ENCODE measurements at regions not wholly inside any gene's neighbourhood (a gene's known extent, or its start where the extent isn't known, plus 50 kb on each side); places are given as distances from the start of the nearest gene placed in this dataset.

DNA sequence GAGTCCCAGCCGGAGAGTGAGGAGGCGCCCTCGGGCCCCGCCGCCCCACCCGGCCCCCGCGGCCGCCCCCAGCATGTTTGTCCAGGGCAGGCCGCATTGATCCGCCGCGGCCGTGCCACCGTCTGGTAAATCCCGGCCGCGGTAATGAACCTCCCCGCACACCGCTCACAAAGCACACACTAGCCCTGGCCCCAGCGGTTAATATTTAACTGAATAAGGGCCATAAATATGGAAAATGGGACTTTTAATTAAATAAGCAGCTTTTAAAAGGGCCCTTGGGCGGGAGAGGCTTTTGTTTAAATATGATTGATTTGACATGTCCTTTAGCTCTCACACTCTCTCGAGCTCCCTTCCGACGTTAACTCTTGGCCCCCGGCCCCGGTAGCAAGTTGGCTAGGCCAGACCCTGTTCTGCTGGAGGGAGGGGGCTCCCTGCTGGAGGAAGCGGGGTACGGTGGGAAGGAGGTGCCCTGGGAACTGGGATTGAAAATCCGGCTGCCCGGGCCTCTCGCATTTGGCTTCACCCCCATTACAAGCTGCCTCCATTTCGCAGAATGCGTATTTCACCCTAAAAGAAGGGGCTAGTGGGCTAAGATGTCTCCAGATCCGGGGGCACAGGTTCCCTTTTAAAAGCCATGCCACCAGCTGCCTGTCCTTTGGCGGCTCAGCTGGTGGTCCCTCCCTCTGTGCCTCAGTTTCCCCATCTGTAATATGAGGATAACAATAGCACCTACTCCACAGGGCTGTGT is 199.8 kb downstream of the RBM19 start:
- Mint-ChIP-seq H3K36me3 (no peaks in the 10 kb centered on the region), H3K9me3 (no peaks in the 10 kb centered on the region)

DNA sequence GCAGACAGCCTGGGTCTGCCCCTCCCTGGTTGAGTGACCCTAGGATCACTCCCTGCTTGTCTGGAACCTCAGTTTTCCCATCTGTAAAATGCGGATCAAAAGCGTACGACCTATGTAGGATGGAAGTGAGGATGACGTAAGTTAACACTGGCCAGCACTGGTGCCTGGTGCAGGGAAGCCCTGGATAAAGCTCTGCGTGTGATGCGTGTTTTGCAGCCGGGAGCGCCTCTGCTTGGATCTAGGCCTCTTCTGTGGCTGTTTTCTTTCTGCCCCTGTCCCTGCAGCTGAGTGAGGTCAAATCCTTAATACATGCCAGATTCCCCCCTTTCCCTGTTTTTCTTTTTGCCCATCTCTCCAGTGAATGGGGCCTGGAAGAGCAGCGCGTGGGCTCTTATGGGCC is 201.5 kb downstream of the RBM19 start:
- no peaks in the 10 kb centered on the region for H3K36me3 Mint-ChIP-seq
- peaks cover 20% of the 10 kb centered on the region for H3K27me3 Mint-ChIP-seq
- no peak overlapping the region for H3K4me3 Mint-ChIP-seq

More for the DNA sequence above, 199.8 kb downstream of the RBM19 start:
- H3K4me3 Mint-ChIP-seq, result no peak overlapping the region
- H3K27ac Mint-ChIP-seq, result no peak overlapping the region
- H3K4me1 Mint-ChIP-seq, result no peaks in the 10 kb centered on the region
- peaks cover 17% of the 10 kb centered on the region for H3K27me3 Mint-ChIP-seq

DNA sequence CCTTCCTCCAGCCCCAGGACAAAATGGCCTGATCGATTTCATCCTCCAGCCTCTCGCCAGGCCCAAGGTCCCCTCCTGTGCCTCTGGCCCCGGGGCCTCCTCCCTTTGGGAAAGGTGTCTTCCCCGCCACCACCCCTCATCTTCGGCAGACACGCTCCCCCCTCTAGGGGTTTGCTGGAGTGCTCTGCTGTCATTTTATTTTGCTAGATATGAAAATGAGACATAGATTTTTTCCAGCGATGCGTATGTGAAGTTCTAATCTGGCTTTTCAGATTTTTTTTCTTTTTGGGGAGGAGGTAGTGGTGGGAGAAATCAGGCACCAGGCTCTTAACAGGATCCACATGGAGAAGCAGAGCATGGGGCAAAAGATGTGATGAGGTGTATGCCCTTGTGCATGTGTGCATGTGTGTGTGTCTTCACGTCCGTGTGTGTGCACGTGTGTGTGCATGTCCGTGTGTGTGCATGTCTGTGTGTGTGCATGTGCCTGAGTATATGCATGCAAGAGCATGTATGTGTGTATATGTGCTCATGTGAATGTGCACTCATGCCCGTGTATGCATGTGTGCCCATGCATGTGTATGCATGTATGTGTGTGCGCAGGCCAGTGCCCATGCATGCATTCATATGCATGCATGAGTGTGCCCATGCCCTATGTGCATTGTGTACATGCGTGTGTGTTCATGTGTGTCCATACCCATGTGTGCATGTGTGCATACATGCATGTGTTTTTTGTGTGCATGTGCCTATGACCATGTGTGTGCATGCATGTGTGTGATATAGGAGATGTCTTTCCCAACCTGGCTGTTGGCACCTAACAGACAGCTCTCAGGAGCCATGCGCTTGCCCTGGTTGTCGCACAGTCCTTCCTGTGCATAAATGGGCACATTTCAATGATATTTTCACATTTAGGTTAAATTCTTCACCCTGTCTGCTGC is 203.0 kb downstream of the RBM19 start:
- Mint-ChIP-seq H3K9me3 (no peaks in the 10 kb centered on the region), H3K4me1 (no peaks in the 10 kb centered on the region), H3K27me3 (peaks cover 20% of the 10 kb centered on the region), H3K27ac (no peak overlapping the region), H3K36me3 (no peaks in the 10 kb centered on the region), H3K4me3 (no peak overlapping the region)

More for the DNA sequence above, 201.5 kb downstream of the RBM19 start:
- no peaks in the 10 kb centered on the region for H3K4me1 Mint-ChIP-seq
- no peaks in the 10 kb centered on the region for H3K9me3 Mint-ChIP-seq
- no peak overlapping the region for H3K27ac Mint-ChIP-seq

DNA sequence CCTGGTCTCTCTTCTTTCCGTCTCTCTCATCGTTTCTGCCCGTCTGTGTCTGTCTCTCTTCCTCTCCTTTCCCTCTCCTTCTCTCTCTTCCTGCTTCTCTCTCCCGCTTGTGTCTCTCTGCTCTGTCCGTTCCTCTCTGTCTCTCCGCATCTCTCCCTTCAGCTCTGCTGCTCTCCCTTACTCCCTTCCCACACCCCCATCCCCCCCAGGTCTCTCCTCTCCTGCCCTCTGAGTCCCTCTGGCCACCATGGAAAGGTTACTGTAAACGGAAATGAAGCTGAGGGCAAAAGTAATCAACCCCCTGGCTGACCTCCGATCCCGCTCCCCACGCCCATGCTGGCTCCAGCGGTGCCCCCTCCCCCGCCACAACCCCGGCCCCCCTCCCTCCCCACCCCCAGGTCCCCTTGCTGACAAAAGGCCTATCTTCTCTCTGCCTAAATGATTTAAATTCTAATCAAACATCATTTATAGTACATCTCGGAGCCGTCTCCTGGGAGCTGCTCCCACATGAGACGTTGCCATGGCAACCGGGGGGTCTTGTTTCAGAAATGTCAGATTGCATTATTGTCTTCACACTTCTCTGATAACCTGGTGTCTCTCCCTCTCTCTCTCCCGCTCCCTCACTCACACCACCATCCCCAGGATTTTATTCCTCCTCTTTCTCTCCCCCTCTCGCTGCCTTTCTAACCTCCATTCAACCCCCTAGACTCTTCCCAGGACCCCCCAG is 203.8 kb downstream of the RBM19 start:
- peaks cover 18% of the 10 kb centered on the region for H3K27me3 Mint-ChIP-seq
- no peak overlapping the region for H3K4me3 Mint-ChIP-seq
- no peaks in the 10 kb centered on the region for H3K36me3 Mint-ChIP-seq

DNA sequence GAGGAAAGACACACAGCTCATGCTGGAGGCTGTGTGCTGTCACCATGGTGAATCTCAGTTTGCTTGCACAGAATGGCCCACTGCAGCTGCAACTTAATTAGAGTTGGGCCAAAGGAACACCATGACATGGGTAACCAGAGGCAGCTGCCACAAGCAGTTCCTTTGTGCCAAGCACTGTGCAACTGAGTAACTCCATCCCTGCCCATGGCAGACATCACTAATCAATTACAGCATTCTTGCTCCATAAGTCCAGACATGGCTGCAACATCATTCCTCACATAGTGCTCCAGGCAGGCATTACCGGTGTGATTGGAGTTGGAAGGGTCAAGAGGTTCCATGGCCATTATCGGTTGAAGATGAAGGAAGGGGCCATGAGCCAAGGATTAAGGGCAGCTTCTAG is 207.0 kb downstream of the RBM19 start:
- no peak overlapping the region for H3K27ac Mint-ChIP-seq
- no peaks in the 10 kb centered on the region for H3K9me3 Mint-ChIP-seq
- no peaks in the 10 kb centered on the region for H3K4me1 Mint-ChIP-seq
- H3K27me3 Mint-ChIP-seq, result peaks cover 17% of the 10 kb centered on the region
- H3K4me3 Mint-ChIP-seq, result no peak overlapping the region
- H3K36me3 Mint-ChIP-seq, result no peaks in the 10 kb centered on the region

More for the DNA sequence above, 203.8 kb downstream of the RBM19 start:
- Mint-ChIP-seq H3K27ac (no peak overlapping the region), H3K4me1 (no peaks in the 10 kb centered on the region), H3K9me3 (no peaks in the 10 kb centered on the region)

DNA sequence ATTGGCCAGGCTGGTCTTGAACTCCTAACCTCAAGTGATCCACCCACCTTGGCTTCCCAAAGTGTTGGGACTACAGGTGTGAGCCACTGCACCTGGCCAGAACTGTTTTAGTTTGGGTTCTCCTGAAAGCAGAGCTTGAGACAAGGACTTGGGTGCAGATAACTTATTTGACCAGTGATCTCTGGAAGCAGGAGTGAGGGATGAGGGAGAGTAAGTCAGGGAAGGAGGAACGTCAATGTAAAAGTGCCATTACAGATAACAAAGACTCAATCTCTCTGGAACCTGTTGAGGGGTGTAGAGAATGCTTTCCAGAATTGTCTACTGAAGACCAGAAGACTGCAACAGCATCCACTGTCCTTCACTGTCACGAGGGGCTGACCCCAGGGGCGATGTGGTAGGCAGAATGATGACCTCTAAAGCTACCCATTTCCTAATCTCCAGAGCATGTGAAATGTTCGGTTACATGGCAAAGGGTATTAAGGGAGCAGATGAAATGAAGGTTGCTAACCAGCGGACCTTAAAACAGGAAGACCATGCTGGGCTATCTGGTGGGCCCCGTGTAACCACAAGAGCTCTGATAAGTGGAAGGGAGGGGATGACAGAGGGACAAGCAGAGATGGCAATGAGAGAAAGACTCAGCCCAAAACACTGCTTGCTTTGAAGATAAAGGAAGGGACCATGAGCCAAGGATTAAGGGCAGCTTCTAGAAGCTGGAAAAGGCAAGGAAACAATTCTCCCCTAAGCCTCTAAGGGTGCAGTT is 207.8 kb downstream of the RBM19 start:
- Mint-ChIP-seq H3K4me1 (no peaks in the 10 kb centered on the region), H3K27me3 (peaks cover 14% of the 10 kb centered on the region), H3K27ac (no peak overlapping the region), H3K9me3 (no peaks in the 10 kb centered on the region), H3K4me3 (no peak overlapping the region), H3K36me3 (no peaks in the 10 kb centered on the region)

DNA sequence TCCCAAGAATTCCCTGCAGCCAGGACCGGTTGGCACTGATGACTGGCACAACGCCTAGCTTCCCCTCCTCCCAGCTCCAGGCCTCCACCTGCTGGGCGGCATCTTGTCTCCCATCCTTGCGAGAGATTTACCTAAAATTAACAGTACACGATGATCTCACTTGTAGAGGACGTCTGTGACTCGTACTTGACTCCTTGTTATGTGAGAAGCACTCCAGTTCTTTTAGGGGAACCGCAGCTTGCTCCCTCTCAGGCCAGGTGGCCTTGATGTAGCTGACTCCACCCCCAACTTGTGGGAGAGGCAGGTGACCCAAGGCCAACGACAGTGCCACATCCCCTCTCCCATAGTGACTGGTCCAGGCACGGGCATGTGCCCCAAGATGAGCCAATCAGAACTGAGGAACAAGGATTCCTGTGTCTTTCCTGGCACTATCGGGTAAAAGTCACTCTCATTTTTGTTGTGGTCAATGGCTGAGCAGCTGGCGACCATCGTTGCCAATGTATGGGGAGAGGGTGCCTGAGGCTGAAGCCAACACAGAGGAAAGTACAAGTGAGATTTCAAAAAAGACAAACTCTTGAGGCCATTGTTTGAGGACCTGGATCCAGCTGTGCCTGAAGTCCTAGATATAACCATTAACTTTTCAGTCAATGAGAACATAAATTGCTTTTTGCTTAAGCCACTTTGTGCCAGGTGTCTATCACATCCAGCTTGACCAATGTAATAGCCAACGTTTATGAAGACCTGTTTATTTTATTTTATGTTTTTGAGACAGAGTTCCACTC is 208.7 kb downstream of the RBM19 start:
- peaks cover 8% of the 10 kb centered on the region for H3K27me3 Mint-ChIP-seq
- no peaks in the 10 kb centered on the region for H3K36me3 Mint-ChIP-seq
- H3K4me3 Mint-ChIP-seq, result no peak overlapping the region
- no peak overlapping the region for H3K27ac Mint-ChIP-seq
- no peaks in the 10 kb centered on the region for H3K9me3 Mint-ChIP-seq
- H3K4me1 Mint-ChIP-seq, result no peaks in the 10 kb centered on the region

DNA sequence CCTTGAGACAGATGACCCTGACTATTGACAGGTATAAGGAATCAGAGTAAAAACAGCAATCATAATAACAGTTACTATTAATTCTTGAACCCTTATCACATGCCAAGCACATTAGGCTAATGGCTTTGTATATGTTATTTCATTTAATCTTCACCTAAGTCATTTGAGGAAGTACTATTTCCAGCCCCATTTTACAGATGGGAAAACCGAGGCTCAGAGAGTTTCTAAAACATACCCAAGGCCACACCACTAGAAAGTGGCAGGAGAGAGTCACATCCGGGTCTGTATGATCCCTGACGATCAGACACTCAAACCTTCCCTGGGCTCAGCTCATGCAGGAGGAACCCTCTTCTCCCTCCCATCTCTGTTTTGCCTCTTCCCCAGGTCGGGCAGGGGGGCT is 209.5 kb downstream of the RBM19 start:
- peaks cover 5% of the 10 kb centered on the region for H3K27me3 Mint-ChIP-seq
- H3K27ac Mint-ChIP-seq, result no peak overlapping the region
- H3K4me3 Mint-ChIP-seq, result no peak overlapping the region
- H3K9me3 Mint-ChIP-seq, result no peaks in the 10 kb centered on the region
- H3K4me1 Mint-ChIP-seq, result no peaks in the 10 kb centered on the region
- no peaks in the 10 kb centered on the region for H3K36me3 Mint-ChIP-seq

DNA sequence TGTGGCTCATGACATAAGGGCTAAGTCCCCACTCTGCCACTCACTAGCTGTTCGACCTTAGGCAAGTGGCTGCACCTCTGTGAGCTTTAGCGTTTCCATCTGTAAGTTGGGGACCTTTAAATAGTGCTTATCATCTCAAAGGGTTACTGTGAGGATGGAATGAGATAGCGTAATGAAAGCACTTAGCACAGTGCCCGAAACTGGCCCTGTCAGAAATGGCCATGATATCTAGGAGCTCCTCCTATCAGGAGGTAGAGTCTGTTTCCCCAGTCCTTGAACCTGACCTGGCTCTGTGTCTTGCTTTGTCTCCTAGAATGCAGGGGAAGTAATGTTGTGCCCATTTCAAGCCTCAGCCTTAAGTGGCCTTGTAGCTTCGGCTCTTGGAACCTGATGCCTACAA is 211.0 kb downstream of the RBM19 start:
- Mint-ChIP-seq H3K36me3 (no peaks in the 10 kb centered on the region), H3K4me3 (no peak overlapping the region), H3K27me3 (peaks cover 2% of the 10 kb centered on the region), H3K27ac (no peak overlapping the region), H3K9me3 (no peaks in the 10 kb centered on the region), H3K4me1 (no peaks in the 10 kb centered on the region)

DNA sequence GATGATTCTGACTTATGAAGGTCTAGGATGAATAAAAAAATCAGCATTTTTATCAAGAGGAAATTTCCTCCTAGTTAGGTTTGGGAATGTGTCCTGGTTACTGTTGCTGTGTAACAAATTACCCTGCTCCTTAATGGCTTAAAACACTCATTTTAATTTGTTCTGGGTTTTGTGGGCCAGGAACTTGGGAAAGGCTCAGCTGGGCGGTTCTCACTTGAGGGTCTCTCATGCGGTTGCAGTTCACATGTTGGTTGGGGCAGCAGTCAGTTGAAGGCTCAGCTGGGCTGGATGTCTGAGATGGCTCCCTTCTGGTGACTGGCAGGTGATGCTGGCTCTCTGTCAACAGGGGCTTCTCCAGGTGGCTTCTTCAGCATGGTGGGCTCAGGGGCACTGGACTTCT is 214.6 kb downstream of the RBM19 start:
- Mint-ChIP-seq H3K4me3 (no peak overlapping the region), H3K27ac (no peak overlapping the region), H3K4me1 (no peaks in the 10 kb centered on the region), H3K9me3 (no peaks in the 10 kb centered on the region), H3K27me3 (peaks cover 5% of the 10 kb centered on the region), H3K36me3 (no peaks in the 10 kb centered on the region)

DNA sequence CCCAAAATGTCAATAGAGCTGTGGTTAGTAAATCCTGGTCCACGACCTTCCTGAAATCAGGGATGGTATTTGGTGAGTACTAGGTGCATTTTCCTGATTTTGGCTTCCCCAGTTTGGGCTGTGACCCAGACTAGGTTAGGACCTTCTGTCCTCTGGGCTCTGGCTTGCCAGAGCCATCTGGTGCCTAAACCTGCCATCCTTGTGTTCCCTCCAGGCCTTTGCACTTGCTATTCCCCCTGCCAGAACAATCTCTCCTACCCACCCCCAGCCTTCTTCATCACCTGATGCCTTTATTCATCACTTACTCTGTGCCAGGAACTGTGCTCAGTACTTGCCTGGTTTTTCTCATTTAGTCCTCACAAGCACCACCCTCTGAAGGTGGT is 216.7 kb downstream of the RBM19 start:
- peaks cover 6% of the 10 kb centered on the region for H3K27me3 Mint-ChIP-seq
- H3K9me3 Mint-ChIP-seq, result no peaks in the 10 kb centered on the region

DNA sequence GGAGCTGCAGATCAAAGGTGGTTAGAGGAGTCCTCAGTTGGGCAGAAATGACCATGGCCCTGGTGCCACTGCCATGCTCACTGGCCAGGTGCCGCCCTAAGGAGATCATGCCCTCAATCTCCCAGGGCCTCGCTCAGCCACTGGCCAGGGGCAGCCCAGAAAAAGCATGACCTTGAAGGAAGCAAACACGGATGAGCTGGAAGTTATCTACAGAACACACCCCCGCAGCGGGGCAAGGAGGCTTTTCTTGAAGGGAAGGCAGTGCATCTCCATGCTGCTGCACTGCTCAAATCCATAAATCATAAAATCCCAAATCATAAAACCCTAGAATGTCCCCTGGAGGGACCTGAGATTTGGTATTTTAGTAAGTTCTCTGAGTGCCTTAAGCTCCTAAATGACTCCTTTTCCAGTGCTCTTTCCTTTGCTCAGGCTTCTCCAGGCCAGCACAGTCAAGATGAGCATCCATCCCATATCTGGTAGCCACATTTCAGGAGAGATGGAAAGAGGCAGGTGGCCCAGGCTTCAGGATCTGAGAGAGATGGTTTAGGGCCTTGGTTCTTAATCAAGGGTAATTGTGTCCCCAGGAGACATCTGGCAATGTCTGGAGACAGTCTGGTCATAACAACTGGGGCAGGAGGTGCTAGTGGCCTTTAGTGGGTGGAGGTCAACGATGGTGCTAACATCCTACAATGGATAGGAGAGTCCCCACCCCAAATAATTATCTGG is 217.3 kb downstream of the RBM19 start:
- H3K27ac Mint-ChIP-seq, result no peak overlapping the region
- H3K36me3 Mint-ChIP-seq, result no peaks in the 10 kb centered on the region
- no peak overlapping the region for H3K4me3 Mint-ChIP-seq
- peaks cover 6% of the 10 kb centered on the region for H3K27me3 Mint-ChIP-seq
- H3K9me3 Mint-ChIP-seq, result no peaks in the 10 kb centered on the region
- H3K4me1 Mint-ChIP-seq, result no peaks in the 10 kb centered on the region

More for the DNA sequence above, 216.7 kb downstream of the RBM19 start:
- no peaks in the 10 kb centered on the region for H3K4me1 Mint-ChIP-seq
- H3K27ac Mint-ChIP-seq, result no peak overlapping the region
- H3K4me3 Mint-ChIP-seq, result no peak overlapping the region
- no peaks in the 10 kb centered on the region for H3K36me3 Mint-ChIP-seq

DNA sequence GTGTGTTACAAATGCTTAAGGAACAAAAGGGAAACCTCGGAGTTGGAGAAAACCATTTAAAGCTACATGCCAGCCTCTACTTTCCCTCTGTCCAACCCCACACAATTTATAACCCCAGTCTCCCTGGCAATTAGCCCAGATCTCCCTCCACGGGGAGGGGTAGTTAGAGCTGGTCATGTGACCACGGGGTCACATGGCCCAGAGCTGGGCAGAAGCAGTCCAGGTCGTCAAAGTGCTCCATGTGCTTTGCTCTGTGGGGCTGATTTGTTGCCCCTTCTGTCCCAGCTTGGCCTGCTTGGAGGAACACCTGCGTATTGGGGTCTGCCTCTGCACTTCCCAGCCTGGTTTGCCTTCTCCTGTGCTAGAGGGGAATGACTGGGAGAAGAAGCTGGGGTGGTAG is 219.1 kb downstream of the RBM19 start:
- Mint-ChIP-seq H3K4me1 (no peaks in the 10 kb centered on the region), H3K36me3 (no peaks in the 10 kb centered on the region), H3K27ac (no peak overlapping the region), H3K4me3 (no peak overlapping the region), H3K27me3 (peaks cover 12% of the 10 kb centered on the region), H3K9me3 (no peaks in the 10 kb centered on the region)

DNA sequence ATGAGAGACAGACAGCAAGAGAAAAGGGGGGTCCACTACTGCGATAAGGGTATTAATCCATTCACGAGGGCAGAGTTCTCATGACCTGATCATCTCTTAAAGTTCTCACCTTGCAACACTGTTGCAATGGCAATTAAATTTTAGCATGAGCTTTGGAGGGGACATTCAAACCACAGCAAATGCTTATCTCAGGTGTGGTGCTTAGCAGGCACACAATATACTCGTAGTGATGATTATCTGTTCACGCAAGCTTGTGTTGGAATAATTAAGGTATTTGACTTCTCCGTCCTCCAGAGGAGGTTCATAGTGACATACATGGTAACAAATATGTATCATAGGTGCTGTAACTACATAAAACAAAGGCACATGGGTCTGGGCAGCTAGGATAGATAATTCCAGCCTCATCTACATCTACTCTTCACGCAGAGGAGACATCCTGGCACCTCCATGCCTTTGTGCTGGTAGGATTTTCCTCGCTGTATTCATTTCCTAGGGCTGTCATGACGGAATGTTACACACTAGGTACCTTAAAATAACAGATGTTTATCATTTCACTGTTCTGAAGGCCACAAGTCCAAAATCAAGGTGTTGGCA is 221.2 kb downstream of the RBM19 start:
- no peak overlapping the region for H3K4me3 Mint-ChIP-seq
- no peak overlapping the region for H3K27ac Mint-ChIP-seq
- peaks cover 12% of the 10 kb centered on the region for H3K27me3 Mint-ChIP-seq
- no peaks in the 10 kb centered on the region for H3K36me3 Mint-ChIP-seq
- H3K9me3 Mint-ChIP-seq, result no peaks in the 10 kb centered on the region
- no peaks in the 10 kb centered on the region for H3K4me1 Mint-ChIP-seq
